ENCODE measurements at regions not wholly inside any gene's neighbourhood (a gene's known extent, or its start where the extent isn't known, plus 50 kb on each side); places are given as distances from the start of the nearest gene placed in this dataset.

- Histone ChIP-seq H3K4me3 (no peak overlapping the region), H3K27ac (no peak overlapping the region)
- no peak for DNase-seq (ENCODE audit: low spot score)
- TF ChIP-seq CTCF (IDR thresholded peaks at IDR 0.05), result no peak
Observed at GRCh38 chr3:110393941-110394340, 677.7 kb upstream of the NECTIN3 start.

- Histone ChIP-seq H3K27ac (no peak overlapping the region), H3K4me3 (no peak overlapping the region)
- no peak for DNase-seq (ENCODE audit: low spot score)
- TF ChIP-seq CTCF (IDR thresholded peaks at IDR 0.05), result no peak
Observed at GRCh38 chr3:110397115-110397514, 674.5 kb upstream of the NECTIN3 start.

- Histone ChIP-seq H3K27ac (no peak overlapping the region), H3K4me3 (no peak overlapping the region)
- no peak for DNase-seq (ENCODE audit: low spot score)
- TF ChIP-seq CTCF (IDR thresholded peaks at IDR 0.05), result no peak
Observed at GRCh38 chr3:110400315-110400714, 671.3 kb upstream of the NECTIN3 start.

GRCh38 chr3:110405830-110406585, 665.6 kb upstream of the NECTIN3 start:
- no peak for TF ChIP-seq CTCF (IDR thresholded peaks at IDR 0.05)
- Histone ChIP-seq H3K4me3 (no peak overlapping the region), H3K27ac (no peak overlapping the region)
- no peak for DNase-seq (ENCODE audit: low spot score)

GRCh38 chr3:110413266-110413665, 658.4 kb upstream of the NECTIN3 start:
- H3K27ac ChIP-seq, result peak overlapping the region in 1 of 2 donors; percentile 23

GRCh38 chr3:110413807-110414748, 657.5 kb upstream of the NECTIN3 start:
- no peak for DNase-seq (ENCODE audit: low spot score)
- no peak for TF ChIP-seq CTCF (IDR thresholded peaks at IDR 0.05)
- H3K27ac ChIP-seq, result peak overlapping the region in 1 of 2 donors; percentile 73
- peak overlapping the region; percentile 8 for H3K4me3 ChIP-seq

More at GRCh38 chr3:110413266-110413665, 658.4 kb upstream of the NECTIN3 start:
- no peak for TF ChIP-seq CTCF (IDR thresholded peaks at IDR 0.05)
- no peak for DNase-seq (ENCODE audit: low spot score)
- H3K4me3 ChIP-seq, result no peak overlapping the region
